ENCODE measurements at regions not wholly inside any gene's neighbourhood (a gene's known extent, or its start where the extent isn't known, plus 50 kb on each side); places are given as distances from the start of the nearest gene placed in this dataset.

- TF ChIP-seq IRF9 (CRISPR knock-in tag; IDR thresholded peaks at IDR 0.05; ENCODE audit: borderline replicate concordance), result peak; percentile 60; the same call in 1 of the 2 replicates
- no peak for TF ChIP-seq ZBTB20 (CRISPR knock-in tag; IDR thresholded peaks at IDR 0.05; ENCODE audit: borderline replicate concordance, low read depth)
- no peak for TF ChIP-seq CCAR2 (optimal IDR thresholded peaks at IDR 0.05; ENCODE audit: low read depth, low read length)
- TF ChIP-seq PLRG1 (conservative IDR thresholded peaks at IDR 0.05), result no peak
- TF ChIP-seq ZNF670 (CRISPR knock-in tag; IDR thresholded peaks at IDR 0.05; ENCODE audit: borderline replicate concordance), result no peak; the same call in 1 of the 2 replicates
- no peak for TF ChIP-seq MTF1 (CRISPR knock-in tag; IDR thresholded peaks at IDR 0.05)
- TF ChIP-seq RAD21 (CRISPR knock-in tag; IDR thresholded peaks at IDR 0.05), result 0 out of 2 replicates have a peak, but pooled peaks have one; percentile 21
- peak; percentile 70; the same call in 1 of the 2 replicates for TF ChIP-seq DMAP1 (CRISPR knock-in tag; IDR thresholded peaks at IDR 0.05)
- no peak for TF ChIP-seq ZBTB42 (CRISPR knock-in tag; IDR thresholded peaks at IDR 0.05)
- TF ChIP-seq CENPBD1 (CRISPR knock-in tag; IDR thresholded peaks at IDR 0.05; ENCODE audit: borderline replicate concordance, low read depth), result no peak
- TF ChIP-seq ZNF430 (CRISPR knock-in tag; IDR thresholded peaks at IDR 0.05), result no peak
- no peak for TF ChIP-seq JUNB (CRISPR knock-in tag; IDR thresholded peaks at IDR 0.05; ENCODE audit: borderline replicate concordance)
- TF ChIP-seq DRAP1 (CRISPR knock-in tag; IDR thresholded peaks at IDR 0.05), result peak; percentile 86
- TF ChIP-seq ATF3 (CRISPR knock-in tag; IDR thresholded peaks at IDR 0.05), result no peak
- no peak; the same call in 1 of the 2 replicates for TF ChIP-seq HOXA5 (CRISPR knock-in tag; IDR thresholded peaks at IDR 0.05)
- no peak for TF ChIP-seq ZNF460 (CRISPR knock-in tag; IDR thresholded peaks at IDR 0.05; ENCODE audit: borderline replicate concordance)
- peak; percentile 65 for TF ChIP-seq ZNF691 (CRISPR knock-in tag; IDR thresholded peaks at IDR 0.05; ENCODE audit: borderline replicate concordance, low read depth)
- TF ChIP-seq ATF6 (CRISPR knock-in tag; conservative IDR thresholded peaks at IDR 0.05), result no peak
- TF ChIP-seq ZNF644 (CRISPR knock-in tag; IDR thresholded peaks at IDR 0.05; ENCODE audit: low read depth), result no peak
- no peak for TF ChIP-seq ATF7 (IDR thresholded peaks at IDR 0.05)
- 0 out of 2 replicates have a peak, but pooled peaks have one; percentile 4 for TF ChIP-seq ATF7 (CRISPR knock-in tag; IDR thresholded peaks at IDR 0.05)
- peak; percentile 41; the same call in 1 of the 2 replicates for TF ChIP-seq ELF1 (CRISPR knock-in tag; IDR thresholded peaks at IDR 0.05)
- no peak for TF ChIP-seq ZNF251 (CRISPR knock-in tag; IDR thresholded peaks at IDR 0.05)
- TF ChIP-seq ZC3H13 (CRISPR knock-in tag; IDR thresholded peaks at IDR 0.05), result peak; percentile 74
- no peak for TF ChIP-seq KAT2B (IDR thresholded peaks at IDR 0.05; ENCODE audit: borderline replicate concordance, low read depth, low read length)
- TF ChIP-seq PCBP2 (optimal IDR thresholded peaks at IDR 0.05; ENCODE audit: low read depth, low read length, poor library complexity, severe bottlenecking), result no peak
- no peak for TF ChIP-seq SMAD9 (CRISPR knock-in tag; IDR thresholded peaks at IDR 0.05)
These were observed 54.3 kb upstream of the KDM7A start (continued) for GRCh38 chr7:140230861-140231770.

Measured in HepG2 (cell line).